H54 (cell line): ENCODE measurements at regions not wholly inside any gene's neighbourhood (a gene's known extent, or its start where the extent isn't known, plus 50 kb on each side); places are given as distances from the start of the nearest gene placed in this dataset.
"Not testable (repeated sequence)": the region's sequence is repeated elsewhere in the genome, so short reads cannot be mapped to it uniquely, and the experiment has no call there.

ENCODE experiments used
- DNase-seq: peaks from one replicate; pipeline ENCODE4 v3.0.0; 2011; ENCODE audit warnings: low spot score, mixed read lengths; ENCODE audit not compliant: insufficient read length
- FAIRE-seq: peaks from 3 replicates; lab custom pipeline; 2011; peaks lifted over from hg19 to GRCh38; lab: Jason Lieb, UNC
- POLR2A ChIP-seq: IDR thresholded peaks from 2 replicates; pipeline ENCODE4 v1.6.1; 2011; ENCODE audit warnings: low read depth, mild to moderate bottlenecking, low read length

- TF ChIP-seq POLR2A, result no peak
- FAIRE-seq (no peak), DNase-seq (no peak)
These were observed 77.9 kb upstream of the HECW1 start for GRCh38 chr7:43034535-43035002.

DNA sequence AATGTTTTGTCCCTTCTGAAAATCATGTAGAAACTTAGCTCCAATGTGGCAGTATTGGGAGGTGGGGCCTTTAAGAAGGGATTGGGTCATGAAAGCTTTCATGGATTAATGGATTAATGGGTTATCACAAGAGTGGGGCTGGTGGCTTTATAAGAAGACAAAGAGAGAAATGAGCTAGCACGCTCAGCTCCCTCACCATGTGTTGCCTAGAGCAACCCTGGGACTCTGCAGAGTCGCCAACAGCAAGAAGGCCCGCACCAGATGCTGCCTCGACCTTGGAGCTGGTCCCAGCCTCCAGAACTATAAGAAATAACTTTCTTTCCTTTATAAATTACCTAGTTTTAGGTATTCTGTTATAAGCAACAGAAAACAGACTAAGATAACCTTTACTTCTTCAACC, 74.9 kb upstream of the HECW1 start:
- no peak for TF ChIP-seq POLR2A
- DNase-seq (no peak), FAIRE-seq (no peak)

DNA sequence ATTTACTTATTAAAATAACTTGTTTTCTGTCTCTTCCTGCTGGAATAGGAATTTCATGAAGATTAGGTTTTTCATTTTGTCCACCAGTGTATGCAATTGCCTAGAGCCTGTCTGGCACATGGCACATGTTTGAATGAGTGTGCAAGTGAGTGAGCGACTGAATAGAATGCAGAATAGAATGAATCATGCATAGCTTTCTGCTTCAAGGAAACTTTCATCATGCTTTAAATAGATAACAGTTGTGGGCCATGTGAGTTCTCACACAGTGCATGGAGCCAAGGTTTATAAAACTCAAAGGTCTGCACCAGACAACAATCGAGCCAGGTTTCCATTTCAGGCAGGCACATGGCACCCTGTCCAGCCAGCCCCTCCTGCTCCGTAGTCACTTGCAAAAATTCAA, 74.2 kb upstream of the HECW1 start:
- FAIRE-seq (no peak), DNase-seq (peak; percentile 12)
- TF ChIP-seq POLR2A, result no peak

DNA sequence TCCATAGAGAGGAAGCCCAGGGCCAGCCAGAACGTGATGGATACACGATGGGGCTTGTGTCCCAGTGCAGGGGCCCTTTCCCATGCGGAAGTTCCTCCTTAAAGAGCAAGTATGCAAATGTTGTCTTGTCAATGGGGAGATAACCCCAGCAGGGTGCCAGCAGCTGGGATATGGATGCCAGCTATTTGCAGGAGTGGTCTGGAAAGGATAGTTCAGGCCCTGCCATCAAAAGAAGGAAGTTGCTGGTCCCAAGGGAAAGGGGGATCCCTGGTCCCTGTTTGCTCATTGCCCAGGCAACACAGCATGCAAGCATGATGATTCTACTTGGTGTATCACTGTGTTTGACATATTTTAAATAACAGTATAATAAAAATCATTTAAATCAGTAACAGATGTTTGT, 73.1 kb upstream of the HECW1 start:
- FAIRE-seq (no peak), DNase-seq (no peak)
- TF ChIP-seq POLR2A, result no peak

DNA sequence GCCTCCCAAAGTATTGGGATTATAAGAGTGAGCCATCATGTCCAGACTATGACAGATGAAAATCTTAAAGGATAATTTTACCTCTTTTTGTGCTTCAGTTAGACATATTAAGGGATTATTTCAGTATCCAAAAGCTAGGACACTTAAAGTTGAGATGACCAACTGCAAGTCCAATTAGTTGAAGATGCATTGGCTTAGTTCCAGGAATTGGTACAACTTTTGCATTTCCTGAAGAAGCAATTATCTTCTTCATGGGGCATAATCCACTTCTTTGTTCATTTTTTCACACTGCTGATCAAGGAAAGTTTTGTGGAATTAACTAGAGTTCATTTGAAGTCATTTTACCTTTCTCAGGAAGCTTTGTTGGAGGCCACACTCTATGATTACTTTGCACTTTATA, 72.0 kb upstream of the HECW1 start:
- FAIRE-seq, result no peak
- no peak for TF ChIP-seq POLR2A
- DNase-seq, result no peak

DNA sequence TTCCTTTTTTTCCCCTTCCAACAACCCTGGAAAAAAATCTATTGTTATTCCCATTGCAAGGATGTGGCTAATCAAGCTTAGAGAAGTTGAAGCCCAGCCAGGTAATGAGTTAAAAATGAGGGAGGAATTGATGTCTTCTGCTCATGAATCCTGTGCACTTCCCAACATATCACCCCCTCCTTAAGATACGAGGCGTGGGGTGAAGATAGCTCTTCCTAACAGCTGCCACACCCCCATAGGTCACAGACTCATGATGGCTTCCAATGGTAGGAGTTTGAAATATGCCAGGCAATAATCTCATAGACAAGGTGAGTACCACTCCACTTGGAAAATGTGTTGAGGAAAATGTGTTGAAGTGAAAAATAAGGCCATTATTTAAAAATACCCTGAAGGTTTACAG, 71.3 kb upstream of the HECW1 start:
- no peak for DNase-seq
- no peak for TF ChIP-seq POLR2A
- no peak for FAIRE-seq

GRCh38 chr7:43041724-43042123, 70.7 kb upstream of the HECW1 start:
- FAIRE-seq (no peak), DNase-seq (no peak)
- TF ChIP-seq POLR2A, result no peak

DNA sequence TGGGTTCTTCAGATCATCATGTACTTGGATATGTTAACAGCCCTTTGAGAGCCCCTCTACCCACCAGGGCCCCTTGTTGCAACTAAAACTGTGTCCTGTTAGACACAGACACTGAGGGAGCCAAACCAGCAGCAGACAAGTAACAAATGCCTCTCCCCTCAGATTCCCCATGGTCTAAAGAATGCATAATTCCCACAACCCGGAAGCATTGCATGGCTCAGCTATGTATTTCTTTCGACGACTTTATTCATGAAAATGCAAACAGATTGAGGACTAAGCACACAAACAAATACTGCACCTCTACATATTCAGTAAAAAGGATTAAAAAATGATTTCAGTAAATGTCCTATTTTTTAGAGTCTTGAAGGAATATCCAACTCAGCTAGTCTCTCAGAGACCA, 70.1 kb upstream of the HECW1 start:
- no peak for TF ChIP-seq POLR2A
- DNase-seq (no peak), FAIRE-seq (no peak)

DNA sequence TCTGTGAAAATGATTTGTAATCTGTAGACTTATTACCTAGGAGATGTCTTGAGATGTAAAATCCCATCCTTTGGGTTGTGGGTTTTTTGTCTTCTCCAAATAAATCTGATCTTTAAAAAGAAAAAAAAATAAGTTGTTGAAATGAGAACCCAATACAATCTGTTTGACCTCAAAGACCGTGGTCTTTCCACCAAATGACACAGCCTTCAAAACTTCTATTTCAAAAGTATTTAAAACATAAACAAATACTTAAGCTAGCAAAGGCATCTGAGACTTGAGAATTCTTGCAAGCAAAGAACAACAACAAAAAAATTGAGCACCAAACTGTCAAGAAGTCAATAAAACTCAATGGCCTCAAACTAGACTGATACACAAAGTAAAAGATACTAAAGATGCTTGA, 67.9 kb upstream of the HECW1 start:
- FAIRE-seq, result no peak
- no peak for TF ChIP-seq POLR2A
- DNase-seq, result no peak

DNA sequence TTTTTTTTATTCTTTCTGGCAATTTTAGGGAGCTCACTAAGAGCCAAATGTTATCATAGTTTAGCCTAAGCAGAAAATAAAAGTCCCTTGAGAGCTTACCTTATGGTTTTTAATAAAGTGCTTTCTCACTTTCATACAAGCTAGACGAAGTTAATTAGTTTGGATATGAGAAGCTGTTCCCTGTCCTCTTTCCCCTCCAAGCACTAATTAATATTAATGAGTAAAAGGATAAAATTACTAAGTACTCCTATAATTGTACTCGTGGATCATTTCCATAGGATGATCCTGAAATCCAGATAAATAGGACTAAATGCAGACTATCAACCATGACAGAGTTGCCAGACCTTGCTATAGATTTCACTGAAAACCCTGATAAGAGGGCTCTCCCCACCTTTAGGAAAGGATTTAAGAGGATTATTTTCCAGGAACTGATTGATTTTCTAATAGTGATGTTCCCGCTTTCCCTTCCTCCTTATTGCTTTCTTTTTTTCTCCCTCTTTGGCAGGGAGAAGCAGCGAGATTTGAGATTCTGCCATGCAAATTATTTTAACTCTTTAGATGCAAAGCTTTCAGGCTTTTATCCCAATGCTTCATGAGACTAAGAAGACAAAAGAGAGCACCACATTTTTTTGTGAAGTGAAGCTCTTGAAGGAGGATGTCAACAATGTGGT, 58.3 kb upstream of the HECW1 start:
- FAIRE-seq (no peak), DNase-seq (no peak)
- TF ChIP-seq POLR2A, result no peak

DNA sequence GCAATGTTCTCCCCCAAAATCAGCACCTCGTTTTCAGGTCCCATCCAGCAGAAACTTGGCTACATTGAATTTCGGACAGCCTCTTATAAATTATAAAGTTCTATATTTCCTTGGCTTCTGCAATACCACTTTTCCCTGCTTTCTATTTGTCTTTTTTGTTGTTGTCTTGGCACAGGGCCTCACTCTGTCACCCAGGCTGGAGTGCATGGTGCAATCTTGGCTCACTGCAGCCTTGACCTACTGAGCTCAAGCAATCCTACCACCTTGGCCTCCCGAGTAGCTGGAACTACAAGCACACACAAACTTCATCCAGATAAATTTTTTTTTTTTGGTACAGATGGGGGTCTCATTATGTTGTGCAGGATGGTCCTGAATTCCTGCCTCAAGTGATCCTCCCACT, 55.3 kb upstream of the HECW1 start:
- no peak for FAIRE-seq
- no peak for TF ChIP-seq POLR2A

DNA sequence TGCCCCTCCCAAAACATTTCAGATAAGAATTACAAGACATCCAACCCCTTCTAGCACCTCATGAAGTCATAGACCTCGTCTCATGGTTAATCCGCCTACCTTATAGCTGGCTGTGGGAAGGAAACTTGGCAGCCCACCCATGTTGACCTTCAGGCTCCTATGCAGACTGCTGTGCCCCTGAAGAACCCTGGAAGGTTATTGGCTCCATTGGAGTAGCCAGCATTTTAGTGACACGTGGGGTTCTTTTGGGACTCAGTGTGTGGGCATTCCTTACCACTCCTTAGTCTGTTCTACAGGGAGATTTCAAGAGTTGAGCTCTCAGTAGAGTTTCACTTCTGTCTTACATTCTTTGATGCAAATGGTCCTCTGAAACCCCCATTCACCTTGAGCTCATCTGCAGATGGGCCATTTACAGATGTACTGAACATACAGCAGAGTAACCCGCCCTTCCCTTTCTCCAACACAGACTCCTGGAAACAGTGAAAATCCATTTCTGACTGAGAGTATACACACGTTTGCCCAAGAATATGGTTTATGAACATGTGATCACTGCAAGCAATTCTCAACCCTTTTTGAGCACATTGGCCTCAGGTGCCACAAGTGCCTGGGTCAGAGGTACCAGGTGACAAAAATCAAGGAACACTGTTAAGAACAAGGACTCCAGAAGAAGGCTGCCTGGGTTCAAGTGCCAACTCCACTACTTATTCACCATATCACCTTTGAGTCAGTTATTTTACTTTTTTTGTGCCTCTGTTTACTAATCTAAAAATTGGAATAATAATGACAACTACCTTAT, 54.0 kb upstream of the HECW1 start:
- DNase-seq, result no peak
- no peak for FAIRE-seq
- TF ChIP-seq POLR2A, result no peak

More for the DNA sequence above, 55.3 kb upstream of the HECW1 start:
- no peak for DNase-seq

- not testable (repeated sequence) for FAIRE-seq, DNase-seq
These were observed 53.3 kb upstream of the HECW1 start for GRCh38 chr7:43059067-43059600.
